ENCODE measurements at regions not wholly inside any gene's neighbourhood (a gene's known extent, or its start where the extent isn't known, plus 50 kb on each side); places are given as distances from the start of the nearest gene placed in this dataset.
"Not testable (repeated sequence)": the region's sequence is repeated elsewhere in the genome, so short reads cannot be mapped to it uniquely, and the experiment has no call there.

DNA sequence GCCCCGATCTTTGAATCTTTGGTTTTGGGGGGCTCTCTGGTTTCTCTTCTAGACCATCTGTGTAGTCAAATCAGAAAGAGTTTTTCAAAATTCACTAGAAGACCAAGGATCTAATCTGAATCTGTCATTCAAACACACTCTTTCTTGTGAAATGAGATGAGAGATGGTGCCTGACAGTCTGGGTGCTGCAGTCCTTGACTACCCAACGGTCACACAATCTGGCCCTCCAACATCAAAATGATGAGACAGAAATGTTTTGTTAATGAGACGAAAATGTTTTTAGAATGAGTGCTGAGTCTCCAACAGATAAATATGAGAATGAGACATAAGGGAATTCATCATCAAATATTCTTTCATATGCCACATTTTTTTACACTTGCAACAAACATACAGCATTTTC lies 695.7 kb upstream of the USP15 start:
- no peak for DNase-seq (ENCODE audit: low read depth in 2 of 2)

DNA sequence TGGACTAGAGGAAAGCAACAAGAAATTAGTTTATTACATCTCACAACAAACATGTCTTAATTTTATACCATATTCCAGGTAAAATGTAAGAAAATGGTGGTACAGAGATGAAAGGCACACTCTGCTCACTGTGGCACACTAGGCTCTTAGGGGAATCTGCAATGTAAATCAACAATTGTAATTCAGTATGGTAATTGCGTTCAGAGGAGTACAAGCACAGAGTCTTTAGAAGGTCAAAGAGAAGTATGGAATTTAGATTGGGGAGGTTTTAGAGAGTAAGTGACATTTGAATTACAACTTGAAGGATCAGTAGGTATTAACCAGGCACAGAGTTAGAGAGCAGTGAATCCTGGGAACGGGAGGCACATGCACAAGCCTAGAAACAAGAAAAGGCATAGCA lies 694.0 kb upstream of the USP15 start:
- DNase-seq (ENCODE audit: low read depth in 2 of 2) = no peak

DNA sequence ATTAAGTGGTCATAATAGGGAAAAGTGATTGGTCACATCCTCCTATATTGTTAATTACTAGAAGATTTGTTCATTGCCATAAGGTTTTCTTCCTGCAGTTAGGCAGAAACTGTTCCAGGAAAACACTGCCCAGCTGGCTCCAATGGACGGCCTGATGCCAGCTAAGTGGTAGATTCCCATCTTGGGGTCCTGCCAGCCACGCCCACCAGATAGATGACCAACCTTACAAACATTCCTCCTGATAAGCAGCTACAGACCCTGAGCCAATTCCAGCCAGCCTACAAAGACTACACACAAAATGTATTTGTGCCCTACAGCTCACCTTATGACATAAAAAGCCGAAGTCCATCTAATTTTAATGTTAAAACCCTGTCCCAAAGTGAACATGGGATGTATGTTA lies 685.9 kb upstream of the USP15 start:
- no peak for DNase-seq (ENCODE audit: low read depth in 2 of 2)

DNA sequence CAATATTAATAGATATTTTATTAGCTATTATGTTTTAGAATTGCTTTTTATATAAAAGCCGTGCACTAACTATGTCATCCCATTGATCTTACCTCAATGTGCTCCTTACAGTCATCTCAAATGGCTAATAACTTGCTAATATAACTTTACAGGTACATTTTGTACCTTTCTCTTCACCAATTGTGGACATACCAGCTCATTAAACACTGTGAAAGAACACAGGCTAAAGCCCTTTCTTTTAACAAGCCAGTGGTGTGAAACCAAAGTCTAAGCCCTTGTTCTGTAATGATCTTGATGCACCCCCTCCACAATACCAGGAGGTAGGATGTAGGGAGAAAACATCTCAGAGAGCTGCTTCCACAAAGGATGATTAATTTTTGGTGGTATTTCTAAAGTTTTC lies 675.3 kb upstream of the USP15 start:
- no peak for DNase-seq (ENCODE audit: low read depth in 2 of 2)

DNA sequence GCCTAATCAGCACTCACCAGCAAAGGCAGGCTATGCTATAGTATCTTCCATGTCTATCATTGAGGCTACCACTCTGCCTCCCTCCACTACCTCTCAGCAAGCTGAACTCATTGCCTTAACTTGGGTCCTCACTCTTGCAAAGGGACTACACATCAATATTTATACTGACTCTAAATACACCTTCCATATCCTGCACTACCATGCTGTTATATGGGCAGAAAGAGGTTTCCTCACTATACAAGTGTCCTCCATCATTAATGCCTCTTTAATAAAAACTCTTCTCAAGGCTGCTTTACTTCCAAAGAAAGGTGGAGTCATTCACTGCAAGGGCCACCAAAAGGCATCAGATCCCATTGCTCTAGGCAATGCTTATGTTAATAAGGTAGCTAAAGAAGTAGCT lies 669.3 kb upstream of the USP15 start:
- not testable (repeated sequence) for DNase-seq (ENCODE audit: low read depth in 2 of 2)

DNA sequence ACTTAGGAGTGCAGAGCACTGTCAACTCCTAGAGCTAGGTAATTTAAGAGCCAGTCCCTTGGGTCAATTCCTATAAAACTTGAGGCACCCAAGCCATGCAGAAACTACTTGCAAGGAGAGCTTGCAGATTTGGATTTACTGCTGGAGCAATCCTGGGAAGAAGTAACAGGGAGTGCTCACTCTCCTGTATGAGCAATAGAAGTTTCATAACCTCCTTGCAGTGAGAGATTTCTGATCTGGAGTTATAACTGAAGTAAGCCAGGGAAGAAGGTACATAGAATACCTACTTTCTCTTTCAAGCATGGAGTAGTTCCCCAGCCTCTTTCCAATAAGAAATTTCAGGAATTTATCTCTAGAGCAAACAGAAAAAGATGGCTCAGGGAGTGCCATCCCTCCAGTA lies 650.1 kb upstream of the USP15 start:
- no peak for DNase-seq (ENCODE audit: low read depth in 2 of 2)

DNA sequence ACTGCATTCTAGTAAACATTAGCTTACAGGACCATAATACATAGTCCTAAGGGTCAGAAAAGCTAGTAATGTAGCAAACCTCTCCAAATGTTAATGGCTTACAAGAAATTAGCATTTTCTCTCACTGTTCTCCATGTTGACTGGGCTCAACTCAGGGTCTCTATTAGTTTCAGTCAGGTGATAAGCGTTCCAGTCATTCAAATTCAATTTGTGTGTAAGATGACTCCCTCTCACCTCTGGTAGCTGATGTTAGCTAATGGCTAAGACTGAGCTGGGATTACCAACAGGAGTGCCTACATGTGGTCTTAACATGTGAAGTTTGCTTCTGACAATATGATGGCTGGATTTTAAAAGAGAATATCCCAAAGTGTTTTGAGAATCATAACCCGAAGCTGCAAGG lies 630.5 kb upstream of the USP15 start:
- DNase-seq (ENCODE audit: low read depth in 2 of 2) = no peak

DNA sequence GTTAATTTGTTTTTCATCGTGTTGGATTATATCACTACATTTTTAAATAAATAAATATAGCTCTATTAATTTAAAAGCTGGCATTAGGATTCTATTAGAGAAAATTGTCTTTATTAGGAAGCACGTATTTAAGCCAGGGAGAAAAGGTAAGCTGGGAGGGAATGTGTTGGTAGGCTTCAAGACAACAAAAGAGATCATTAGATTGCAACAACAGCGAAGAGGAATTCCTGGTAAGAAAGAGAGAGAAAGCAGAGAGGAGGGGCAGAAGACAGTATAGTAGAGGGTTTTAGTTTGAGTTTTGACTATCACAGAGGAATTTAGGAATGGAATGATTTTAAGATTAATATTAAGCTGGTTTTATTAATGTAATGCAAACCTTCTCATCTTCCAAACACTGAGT lies 613.6 kb upstream of the USP15 start:
- DNase-seq (ENCODE audit: low read depth in 2 of 2) = no peak

DNA sequence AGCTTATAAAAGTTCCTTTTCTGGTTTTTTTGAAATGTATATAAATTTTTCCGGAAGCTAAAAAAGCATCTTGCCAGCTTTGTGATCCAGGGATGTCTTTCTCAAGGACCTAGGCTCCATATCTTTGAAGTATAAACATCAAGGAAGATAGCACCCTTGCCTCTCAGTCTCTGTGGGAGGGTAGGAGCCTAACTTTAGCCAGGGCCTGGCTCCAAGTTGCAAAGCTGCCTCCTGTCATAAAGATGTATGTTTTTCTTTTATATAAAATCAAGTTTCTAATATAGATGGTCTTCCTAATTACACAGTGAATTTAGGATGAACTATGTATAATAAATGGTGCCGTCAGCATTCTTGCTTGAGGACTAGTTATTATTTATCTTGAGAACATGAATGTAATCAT lies 612.6 kb upstream of the USP15 start:
- no peak for DNase-seq (ENCODE audit: low read depth in 2 of 2)

DNA sequence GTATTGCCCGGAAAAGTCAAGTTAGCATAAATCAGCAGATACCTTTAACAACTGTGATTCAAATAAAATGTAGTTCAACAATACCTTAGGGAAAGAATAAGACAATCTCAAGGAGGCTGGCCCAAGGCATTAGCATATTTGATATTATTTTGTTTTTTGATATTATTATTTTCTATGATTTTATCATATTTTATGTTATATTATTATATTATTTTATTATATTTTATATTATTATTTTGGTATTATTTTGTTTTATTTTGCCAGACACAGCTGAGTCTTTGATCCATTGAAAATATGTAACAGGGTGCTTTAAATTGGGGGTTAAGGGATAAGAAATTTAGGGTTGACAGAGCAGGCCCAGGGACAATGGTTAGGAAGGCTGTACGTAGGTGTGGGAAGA lies 607.9 kb upstream of the USP15 start:
- DNase-seq (ENCODE audit: low read depth in 2 of 2) = no peak

DNA sequence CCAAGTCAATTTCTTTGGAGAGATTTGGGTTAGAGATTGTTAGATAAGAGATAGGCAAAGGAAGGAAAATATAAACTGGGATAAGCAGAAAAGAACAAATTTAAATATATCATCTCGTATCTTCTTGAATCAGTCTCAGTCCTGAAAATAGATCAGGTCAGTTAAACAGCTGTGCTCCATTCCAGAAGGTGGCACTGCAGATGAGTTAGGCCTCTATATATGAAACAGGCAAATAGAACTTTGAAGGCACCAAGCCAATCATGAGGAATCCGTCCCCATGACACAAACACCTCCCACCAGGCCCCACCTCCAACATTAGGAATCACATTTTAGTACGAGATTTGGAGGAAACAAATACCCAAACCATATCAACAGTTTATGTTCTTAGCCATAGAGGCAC lies 605.5 kb upstream of the USP15 start:
- no peak for DNase-seq (ENCODE audit: low read depth in 2 of 2)

DNA sequence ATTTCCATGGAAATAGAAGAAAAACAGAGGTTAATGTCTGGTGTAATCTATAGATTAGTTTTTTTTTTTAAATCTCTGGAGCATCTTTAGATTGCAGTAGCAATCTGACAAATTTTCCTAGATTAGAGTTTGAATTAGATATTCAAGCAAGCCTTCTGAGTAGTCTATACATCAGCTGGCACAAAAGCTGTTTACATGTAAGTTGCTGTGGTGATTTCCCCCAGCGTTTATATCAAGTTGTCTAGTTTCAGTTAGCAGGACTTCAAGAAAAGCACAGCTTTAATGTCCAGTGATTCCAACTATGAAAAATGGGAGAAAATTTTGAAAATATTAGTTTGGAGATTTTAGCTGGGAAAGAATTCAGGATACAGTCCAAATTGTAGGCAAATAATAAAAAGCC lies 605.0 kb upstream of the USP15 start:
- DNase-seq (ENCODE audit: low read depth in 2 of 2) = no peak

DNA sequence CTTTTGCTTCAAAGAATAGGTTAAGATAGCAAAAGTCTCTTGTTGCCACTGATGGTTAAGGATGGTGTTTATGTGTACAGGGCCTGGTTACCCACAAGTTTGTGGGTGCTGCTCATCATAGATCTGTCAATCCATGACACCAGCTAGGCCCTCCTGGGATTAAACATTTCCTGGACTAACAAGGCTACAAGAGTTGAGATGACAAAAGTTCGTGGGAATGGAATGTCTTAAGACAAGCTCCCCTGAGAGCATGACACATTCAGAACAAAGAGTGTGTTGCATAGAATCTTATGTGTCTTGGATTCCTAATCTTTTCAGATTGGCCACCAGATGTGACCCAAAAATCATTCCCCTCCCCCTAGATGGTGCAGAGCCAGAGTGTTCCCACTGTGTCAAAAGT lies 592.5 kb upstream of the USP15 start:
- DNase-seq (ENCODE audit: low read depth in 2 of 2) = no peak

DNA sequence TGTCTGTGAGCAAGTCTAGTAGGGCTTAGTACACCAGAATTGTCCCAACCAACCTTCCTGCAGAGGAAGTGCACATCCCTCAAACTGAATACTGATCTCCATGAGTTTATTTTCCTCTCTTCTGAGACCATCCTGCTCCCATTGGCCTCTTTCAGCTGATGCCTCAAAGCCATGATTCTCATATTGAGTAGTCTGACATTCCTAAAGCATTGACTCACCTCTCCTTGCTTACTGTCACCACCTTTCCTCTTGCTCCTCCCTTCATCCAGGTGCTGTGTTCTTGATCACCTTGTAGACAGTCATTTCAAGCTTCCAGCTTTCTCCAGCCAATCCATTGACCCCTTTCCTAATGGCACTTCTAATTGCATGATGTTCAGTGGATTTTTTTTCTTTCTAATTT lies 583.7 kb upstream of the USP15 start:
- no peak for DNase-seq (ENCODE audit: low read depth in 2 of 2)

DNA sequence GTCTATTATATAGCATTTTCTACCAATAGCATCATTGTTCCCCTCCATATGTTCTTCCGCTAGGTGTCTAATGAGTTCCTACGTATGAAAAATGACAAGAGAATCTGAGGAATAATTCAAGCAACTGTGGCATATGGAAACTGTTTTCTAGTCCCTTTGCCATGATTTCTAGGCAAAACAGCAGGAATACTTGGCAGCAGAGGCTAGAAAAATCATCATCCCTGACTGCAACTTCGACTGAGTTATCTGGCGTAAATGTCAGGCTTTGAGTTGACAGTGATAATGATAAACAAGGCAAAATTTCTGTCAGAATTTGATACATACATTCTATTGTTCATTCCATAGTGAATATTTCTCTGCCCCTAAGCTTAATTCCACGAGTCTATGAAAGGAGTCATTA lies 572.8 kb upstream of the USP15 start:
- no peak for DNase-seq (ENCODE audit: low read depth in 2 of 2)

DNA sequence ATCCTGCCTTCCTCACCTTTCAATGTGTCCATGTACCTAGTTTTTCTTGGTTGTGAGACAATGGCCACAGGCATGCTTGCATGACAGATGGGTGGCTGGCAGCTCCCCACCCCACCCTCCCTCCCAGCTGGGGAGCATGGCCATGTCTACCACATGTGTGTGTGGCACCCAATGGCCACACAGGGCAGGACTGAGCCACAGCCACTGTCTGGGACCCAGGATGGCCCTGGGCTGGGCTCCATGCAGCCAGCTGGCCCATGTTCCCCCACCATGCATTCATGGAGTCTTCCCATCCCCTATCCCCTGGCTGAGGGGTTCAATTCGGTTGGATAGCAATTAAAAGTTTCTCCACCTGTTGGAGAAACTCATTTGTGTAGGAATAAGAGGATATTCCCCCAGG lies 566.0 kb upstream of the USP15 start:
- DNase-seq (ENCODE audit: low read depth in 2 of 2) = no peak

DNA sequence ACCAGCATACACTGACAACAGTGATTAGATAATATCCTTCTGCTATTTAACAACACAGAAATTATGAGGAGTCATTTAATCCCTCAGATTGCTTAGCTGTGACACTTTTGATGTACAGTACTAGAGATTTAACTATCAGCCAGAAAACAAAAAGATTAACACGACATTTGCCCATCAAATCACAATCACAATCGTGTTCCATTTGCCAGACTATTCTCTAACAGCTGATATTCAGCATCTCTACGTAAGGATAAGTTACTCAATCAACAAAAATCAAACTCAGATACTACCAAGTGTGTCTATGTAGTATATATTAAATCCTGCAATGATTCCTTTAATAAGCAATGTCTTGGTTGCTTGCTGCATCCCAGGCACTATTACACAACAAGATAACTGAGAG lies 558.7 kb upstream of the USP15 start:
- no peak for DNase-seq (ENCODE audit: low read depth in 2 of 2)

DNA sequence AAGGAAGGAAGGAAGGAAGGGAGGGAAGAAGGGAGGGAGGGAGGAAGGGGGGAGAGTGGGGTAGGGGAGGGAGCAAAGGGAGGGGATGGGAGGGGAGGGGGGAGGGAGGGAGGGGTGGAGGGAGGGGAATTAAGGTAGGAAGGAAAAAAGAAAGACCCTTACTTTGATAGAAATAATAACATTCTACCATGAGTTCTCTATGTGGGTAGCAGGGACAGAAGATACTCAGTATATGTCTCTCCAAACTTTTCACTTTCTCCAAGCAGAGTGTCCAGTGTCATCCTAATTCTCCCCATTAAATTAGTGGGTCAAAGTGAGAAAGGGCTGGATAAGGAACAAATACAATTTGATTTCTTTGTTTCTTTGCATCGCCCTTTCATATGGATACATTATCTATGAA lies 553.4 kb upstream of the USP15 start:
- DNase-seq (ENCODE audit: low read depth in 2 of 2) = no peak

DNA sequence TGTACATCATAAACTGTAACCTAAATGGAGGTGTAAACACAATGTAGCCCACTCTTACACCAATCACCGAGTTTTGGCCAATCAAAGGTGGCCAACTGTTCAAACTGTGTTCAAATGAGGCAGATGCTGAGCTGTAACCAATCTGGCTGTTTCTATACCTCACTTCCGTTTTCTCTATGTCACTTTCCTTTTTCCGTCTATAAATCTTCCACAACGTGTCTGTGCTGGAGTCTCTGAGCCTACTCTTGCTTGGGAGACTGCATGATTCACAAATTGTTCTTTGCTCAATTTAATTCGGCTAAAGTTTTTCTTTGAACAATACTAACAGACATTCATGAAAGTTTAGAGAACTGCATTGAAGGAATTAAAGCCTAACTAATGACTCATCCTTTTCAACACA lies 547.1 kb upstream of the USP15 start:
- no peak for DNase-seq (ENCODE audit: low read depth in 2 of 2)

DNA sequence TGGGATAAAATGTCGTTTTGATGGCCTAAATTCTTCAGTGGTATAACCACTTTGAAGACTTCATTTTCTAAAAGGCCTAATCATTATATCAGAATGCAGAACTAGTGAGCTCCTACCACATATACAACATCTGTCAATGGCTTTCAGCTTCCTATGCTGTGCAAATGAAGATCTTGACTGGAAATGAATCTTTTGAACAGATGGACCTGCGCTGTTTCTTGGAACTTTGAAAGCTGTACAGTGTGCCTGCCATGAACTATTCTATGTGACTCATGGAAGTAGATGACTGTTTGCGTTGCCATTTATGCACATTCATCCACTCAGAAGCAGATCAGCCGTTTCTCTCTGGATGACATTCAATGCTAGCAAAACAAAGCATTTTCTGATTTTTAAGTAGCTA lies 542.2 kb upstream of the USP15 start:
- DNase-seq (ENCODE audit: low read depth in 2 of 2) = no peak

DNA sequence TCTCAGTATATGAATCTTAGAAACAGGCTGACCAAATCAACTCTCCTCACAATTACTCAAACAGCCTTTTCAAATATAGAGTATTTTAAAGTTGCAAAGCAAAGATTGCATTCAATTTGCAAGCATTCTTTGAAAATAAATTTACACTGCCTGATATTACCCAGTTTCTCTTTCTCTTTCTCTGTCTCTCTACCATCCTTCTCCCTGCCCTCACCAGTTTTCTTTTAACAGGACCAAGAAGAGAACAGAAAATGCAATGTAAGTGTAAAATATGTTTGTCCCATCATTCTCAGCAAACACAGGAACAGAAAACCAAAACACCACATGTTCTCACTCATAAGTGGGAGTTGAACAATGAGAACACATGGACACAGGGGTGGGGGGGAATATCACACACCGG lies 520.3 kb upstream of the USP15 start:
- DNase-seq (ENCODE audit: low read depth in 2 of 2) = no peak

DNA sequence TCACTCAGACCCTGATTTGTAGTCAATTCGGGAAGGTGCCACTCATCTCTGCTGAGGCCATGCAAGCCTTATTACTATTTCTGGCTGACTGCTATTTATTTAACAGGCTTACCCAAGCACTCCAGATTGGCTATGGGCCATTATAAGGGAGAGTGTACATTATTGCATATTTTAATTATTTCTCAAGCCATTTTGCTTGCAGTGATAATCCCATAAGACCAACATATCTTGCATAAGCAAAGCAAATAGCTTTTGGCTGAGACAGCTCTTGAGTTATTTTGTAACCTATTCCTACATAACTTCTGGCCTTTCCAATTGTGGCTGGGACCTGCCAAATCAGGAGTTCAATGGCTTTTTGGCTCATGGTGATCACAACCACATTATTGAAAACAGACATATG lies 509.6 kb upstream of the USP15 start:
- DNase-seq (ENCODE audit: low read depth in 2 of 2) = no peak

DNA sequence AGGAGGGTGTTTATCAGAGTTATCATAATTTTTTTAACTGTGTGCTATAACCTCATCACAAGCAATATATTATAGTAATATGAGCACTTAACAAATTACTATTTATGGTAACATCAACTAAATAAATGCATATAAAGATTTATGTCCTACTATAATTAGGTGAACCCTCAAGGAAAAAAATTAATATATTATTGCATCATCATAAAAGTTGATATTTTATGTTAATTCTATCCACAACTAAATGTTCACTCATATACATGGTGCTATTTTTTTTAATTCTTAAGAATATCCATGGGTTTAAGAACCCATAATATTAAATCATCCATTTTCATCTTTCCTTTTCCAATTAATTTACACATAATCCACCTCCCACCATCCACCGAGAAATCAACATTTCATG lies 506.0 kb upstream of the USP15 start:
- no peak for DNase-seq (ENCODE audit: low read depth in 2 of 2)

DNA sequence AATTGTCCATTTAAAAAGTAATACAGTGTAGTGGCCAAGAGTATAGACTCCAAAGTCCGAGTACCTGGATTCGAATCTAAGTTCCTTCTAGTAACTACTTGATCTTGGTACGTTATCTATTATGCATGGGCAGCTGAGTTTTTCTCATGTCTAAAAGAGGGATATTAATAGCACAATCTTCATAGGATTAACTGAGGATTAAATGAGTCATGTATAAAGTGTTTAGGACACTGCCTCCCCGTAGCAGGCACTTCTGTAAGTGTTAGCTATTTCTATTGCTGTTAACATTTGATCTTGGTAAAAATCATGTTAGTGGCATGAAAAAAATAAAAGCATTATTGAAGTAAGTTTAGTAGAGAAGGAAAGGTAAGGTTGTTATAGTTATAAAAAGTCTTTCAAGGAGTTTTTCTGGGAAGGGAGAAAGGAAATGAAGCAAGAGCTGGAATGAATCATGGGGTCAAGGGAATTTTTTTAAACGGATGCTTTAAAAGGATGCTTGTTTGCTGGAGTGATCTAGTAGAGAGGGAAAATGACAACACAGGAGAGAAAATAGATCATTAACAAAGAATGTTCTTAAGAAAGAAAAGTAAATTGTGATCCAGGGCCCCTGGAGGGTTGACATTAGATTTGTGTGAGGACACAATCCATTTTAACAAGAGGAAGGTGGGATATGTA lies 502.2 kb upstream of the USP15 start:
- DNase-seq (ENCODE audit: low read depth in 2 of 2) = no peak

DNA sequence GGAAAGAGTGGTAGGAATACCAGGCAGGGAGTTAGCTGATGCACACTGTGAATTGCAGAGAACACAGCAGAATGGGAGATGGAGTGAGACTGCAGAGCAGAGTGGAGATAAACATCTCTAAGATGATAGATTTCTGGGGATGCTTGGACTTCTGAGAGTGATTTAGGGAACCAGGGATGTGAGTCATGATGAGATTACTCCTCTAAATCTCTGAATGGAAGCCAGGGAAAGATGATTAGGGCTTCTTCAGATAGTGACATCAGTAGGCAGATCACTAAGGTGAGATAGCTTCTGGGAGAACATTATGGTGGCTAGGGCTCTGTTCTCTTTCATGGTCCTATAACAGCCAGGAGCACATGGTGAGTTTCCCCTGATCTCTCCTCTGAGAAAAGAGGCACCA lies 501.5 kb upstream of the USP15 start:
- no peak for DNase-seq (ENCODE audit: low read depth in 2 of 2)
